HEK293T (cell line): ENCODE measurements at regions not wholly inside any gene's neighbourhood (a gene's known extent, or its start where the extent isn't known, plus 50 kb on each side); places are given as distances from the start of the nearest gene placed in this dataset.
"Not testable (repeated sequence)": the region's sequence is repeated elsewhere in the genome, so short reads cannot be mapped to it uniquely, and the experiment has no call there.

Experiments used
- ELF4 ChIP-seq: fragments of 450-650 bp; IDR thresholded peaks from 2 replicates; pipeline ENCODE4 v1.6.1; 2017; ENCODE audit warnings: antibody characterized with exemption
- FOXM1 ChIP-seq: fragments of 450-650 bp; IDR thresholded peaks from 2 replicates; pipeline ENCODE4 v1.6.1; 2017; ENCODE audit warnings: mild to moderate bottlenecking, borderline replicate concordance
- SUZ12 ChIP-seq: fragments of 450-650 bp; IDR thresholded peaks from 2 replicates; pipeline ENCODE4 v1.6.1; 2016; ENCODE audit warnings: mild to moderate bottlenecking
- TARDBP ChIP-seq: fragments of 450-650 bp; IDR thresholded peaks from 2 replicates; pipeline ENCODE4 v1.6.1; 2016

GRCh38 chr2:132068407-132068806 is 93.3 kb downstream of the ANKRD30BL start:
- TF ChIP-seq ELF4, TARDBP, FOXM1, SUZ12: not testable (repeated sequence)
